Mucosa of stomach (tissue), 1 donor: ENCODE measurements at regions not wholly inside any gene's neighbourhood (a gene's known extent, or its start where the extent isn't known, plus 50 kb on each side); places are given as distances from the start of the nearest gene placed in this dataset.
"Not testable (repeated sequence)": the region's sequence is repeated elsewhere in the genome, so short reads cannot be mapped to it uniquely, and the experiment has no call there.

ENCODE experiments used
- H3K27me3 ChIP-seq: one replicate; pipeline ENCODE4 v1.7.0; 2013; ENCODE audit warnings: mild to moderate bottlenecking, low read length; ENCODE audit not compliant: control insufficient read depth, insufficient read depth
- H3K36me3 ChIP-seq: one replicate; pipeline ENCODE4 v1.7.0; 2013; ENCODE audit warnings: low read length; ENCODE audit not compliant: control insufficient read depth, insufficient read depth
- H3K4me1 ChIP-seq: one replicate; pipeline ENCODE4 v1.7.0; 2013; ENCODE audit warnings: mild to moderate bottlenecking, low read length; ENCODE audit not compliant: control insufficient read depth, insufficient read depth
- H3K4me3 ChIP-seq: one replicate; pipeline ENCODE4 v1.7.0; 2013; ENCODE audit warnings: low read length
- H3K9ac ChIP-seq: one replicate; pipeline ENCODE4 v1.7.0; 2013; ENCODE audit warnings: mild to moderate bottlenecking, low read length, moderate library complexity
- H3K9me3 ChIP-seq: one replicate; pipeline ENCODE4 v1.7.0; 2013; ENCODE audit warnings: mild to moderate bottlenecking, low read length, moderate library complexity; ENCODE audit not compliant: control insufficient read depth
- donor health status: Pancreatic carcinoma.

DNA sequence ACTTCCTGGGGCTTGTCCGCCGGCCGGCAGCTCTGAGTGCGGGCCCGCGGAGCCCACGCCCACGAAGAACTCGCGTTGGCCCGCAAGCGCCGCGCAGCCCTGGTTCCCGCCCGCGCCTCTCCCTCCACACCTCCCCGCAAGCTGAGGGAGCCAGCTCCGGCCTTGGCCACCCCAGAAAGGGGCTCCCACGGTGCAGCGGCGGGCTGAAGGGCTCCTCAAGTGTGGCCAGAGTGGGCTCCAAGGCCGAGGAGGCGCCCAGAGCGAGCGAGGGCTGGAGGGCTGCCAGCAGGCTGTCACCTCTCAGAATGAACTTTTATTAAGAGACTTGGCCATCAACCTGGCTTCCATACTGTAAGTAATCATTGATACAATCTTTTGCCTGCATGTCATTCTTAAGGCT lies 923.9 kb downstream of the SOCS6 start:
- not testable (repeated sequence) for H3K4me1 ChIP-seq, H3K9ac ChIP-seq, H3K9me3 ChIP-seq, H3K36me3 ChIP-seq, H3K27me3 ChIP-seq, H3K4me3 ChIP-seq

DNA sequence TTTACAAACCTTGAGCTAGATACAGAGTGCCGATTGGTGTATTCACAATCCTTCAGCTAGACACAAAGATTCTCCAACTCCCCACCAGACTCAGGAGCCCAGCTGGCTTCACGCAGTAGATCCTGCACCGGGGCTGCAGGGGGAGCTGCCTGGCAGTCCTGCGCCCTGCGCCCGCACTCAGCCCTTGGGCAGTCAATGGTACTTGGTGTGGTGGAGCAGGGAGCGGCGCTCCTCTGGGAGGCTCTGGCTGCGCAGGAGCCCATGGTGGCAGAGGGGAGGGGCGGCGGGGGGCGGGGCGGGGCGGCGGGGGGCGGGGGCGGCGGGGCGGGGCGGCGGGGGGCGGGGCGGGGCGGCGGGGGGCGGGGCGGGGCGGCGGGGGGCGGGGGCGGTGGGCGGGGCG lies 923.4 kb downstream of the SOCS6 start:
- Histone ChIP-seq H3K27me3 (no peaks in the 10 kb centered on the region), H3K9me3 (no peaks in the 10 kb centered on the region), H3K4me3 (no peak overlapping the region), H3K9ac (no peak overlapping the region), H3K36me3 (no peaks in the 10 kb centered on the region), H3K4me1 (no peaks in the 10 kb centered on the region)

DNA sequence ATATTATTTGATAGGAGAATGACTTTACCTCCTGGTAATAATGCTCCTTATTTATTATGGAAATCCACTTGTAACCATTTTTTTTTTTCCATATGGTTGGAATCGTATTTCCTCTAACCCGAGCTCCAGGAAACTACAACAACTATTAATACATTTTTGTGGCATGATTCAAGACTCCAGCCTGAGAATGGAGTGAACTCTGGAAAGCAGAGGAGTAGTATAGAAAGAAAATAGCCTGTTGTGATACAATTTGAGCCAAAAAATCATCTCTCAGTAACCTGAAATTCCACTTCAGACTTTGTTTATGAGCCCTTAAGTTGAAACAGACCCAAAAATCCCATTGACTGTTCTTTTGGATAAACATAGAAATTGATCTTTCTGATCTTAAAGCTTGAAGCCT lies 921.1 kb downstream of the SOCS6 start:
- Histone ChIP-seq H3K27me3 (no peaks in the 10 kb centered on the region), H3K36me3 (no peaks in the 10 kb centered on the region), H3K4me1 (no peaks in the 10 kb centered on the region), H3K9ac (no peak overlapping the region), H3K4me3 (no peak overlapping the region), H3K9me3 (no peaks in the 10 kb centered on the region)

DNA sequence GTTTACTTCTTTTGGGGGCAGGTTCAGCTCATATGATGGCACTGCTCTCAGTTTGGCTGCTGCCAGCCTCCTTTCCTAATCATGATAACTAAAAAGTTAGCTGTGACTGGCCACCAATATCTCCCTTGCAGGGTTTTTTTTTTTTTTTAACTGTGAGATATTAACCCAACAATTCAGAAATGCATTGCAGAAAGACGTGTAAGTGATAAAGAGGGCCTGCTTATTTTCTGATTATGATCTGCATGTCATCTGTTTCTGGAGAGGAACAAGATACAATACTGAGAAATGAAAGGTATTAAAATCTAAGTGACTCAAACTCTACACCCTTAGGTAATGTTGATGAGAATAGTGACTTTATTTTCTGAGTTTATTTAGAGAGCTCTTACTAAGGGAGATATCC lies 905.6 kb downstream of the SOCS6 start:
- Histone ChIP-seq H3K27me3 (no peaks in the 10 kb centered on the region), H3K36me3 (no peaks in the 10 kb centered on the region), H3K4me3 (no peak overlapping the region), H3K4me1 (no peaks in the 10 kb centered on the region), H3K9me3 (no peaks in the 10 kb centered on the region), H3K9ac (no peak overlapping the region)

DNA sequence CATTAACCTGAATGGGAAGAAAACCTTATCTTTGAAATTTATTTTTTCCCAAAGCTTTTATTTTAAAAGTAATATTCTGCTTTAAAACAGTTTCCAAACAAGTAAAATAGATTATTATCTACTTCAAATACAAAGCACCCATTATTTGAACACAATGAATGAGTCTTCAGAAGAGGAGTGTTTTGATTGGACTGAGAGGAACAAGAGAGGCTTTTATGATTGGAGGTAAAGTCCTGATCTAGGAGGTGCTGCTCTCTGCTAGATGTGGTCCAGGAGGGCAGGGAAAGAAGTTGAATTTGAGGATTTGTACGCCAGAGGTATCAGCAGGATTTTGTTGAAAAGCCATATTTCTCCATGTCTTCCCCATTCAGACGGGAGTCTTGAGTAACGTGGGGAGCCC lies 900.7 kb downstream of the SOCS6 start:
- Histone ChIP-seq H3K4me1 (no peaks in the 10 kb centered on the region), H3K9me3 (no peaks in the 10 kb centered on the region), H3K36me3 (no peaks in the 10 kb centered on the region), H3K27me3 (no peaks in the 10 kb centered on the region), H3K9ac (no peak overlapping the region), H3K4me3 (no peak overlapping the region)

GRCh38 chr18:71168557-71169145 lies 879.8 kb downstream of the SOCS6 start:
- Histone ChIP-seq H3K9me3 (no peaks in the 10 kb centered on the region), H3K27me3 (no peaks in the 10 kb centered on the region), H3K4me3 (no peak overlapping the region), H3K36me3 (no peaks in the 10 kb centered on the region), H3K4me1 (no peaks in the 10 kb centered on the region), H3K9ac (no peak overlapping the region)

GRCh38 chr18:71136487-71136886 lies 847.6 kb downstream of the SOCS6 start:
- H3K4me1 ChIP-seq, result no peaks in the 10 kb centered on the region
- H3K4me3 ChIP-seq, result no peak overlapping the region
- H3K36me3 ChIP-seq, result no peaks in the 10 kb centered on the region
- H3K9me3 ChIP-seq, result no peaks in the 10 kb centered on the region
- H3K27me3 ChIP-seq, result no peaks in the 10 kb centered on the region
- no peak overlapping the region for H3K9ac ChIP-seq

- Histone ChIP-seq H3K4me1 (no peaks in the 10 kb centered on the region), H3K9me3 (no peaks in the 10 kb centered on the region), H3K4me3 (no peak overlapping the region), H3K36me3 (no peaks in the 10 kb centered on the region), H3K27me3 (no peaks in the 10 kb centered on the region), H3K9ac (no peak overlapping the region)
Measured at GRCh38 chr18:71134122-71134521, 845.3 kb downstream of the SOCS6 start.

DNA sequence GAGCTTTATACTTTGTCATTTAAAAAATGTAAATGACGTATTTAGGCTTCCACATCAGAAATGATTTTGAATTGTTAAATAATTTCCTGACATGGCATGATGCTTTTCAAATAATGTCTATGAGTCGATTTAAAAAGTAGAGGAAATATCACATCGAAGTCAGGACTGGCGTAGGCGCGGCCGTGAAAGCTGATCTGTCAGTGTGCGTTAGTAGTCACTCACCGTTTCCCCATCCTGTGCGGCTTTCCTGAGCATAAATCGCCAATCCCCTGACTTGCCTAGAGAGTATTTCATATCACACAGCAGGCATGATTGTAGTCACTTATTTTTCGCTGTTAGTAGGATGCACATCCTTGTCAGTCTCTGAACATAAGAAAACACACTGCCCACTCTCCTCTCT lies 843.1 kb downstream of the SOCS6 start:
- Histone ChIP-seq H3K9me3 (no peaks in the 10 kb centered on the region), H3K4me3 (no peak overlapping the region), H3K36me3 (no peaks in the 10 kb centered on the region), H3K4me1 (no peaks in the 10 kb centered on the region), H3K9ac (no peak overlapping the region), H3K27me3 (no peaks in the 10 kb centered on the region)

GRCh38 chr18:71130351-71130750 lies 841.5 kb downstream of the SOCS6 start:
- no peak overlapping the region for H3K4me3 ChIP-seq

GRCh38 chr18:71125581-71125980 lies 836.7 kb downstream of the SOCS6 start:
- Histone ChIP-seq H3K36me3 (no peaks in the 10 kb centered on the region), H3K4me3 (no peak overlapping the region), H3K9ac (no peak overlapping the region), H3K4me1 (no peaks in the 10 kb centered on the region), H3K27me3 (no peaks in the 10 kb centered on the region), H3K9me3 (no peaks in the 10 kb centered on the region)

More at GRCh38 chr18:71130351-71130750, 841.5 kb downstream of the SOCS6 start:
- Histone ChIP-seq H3K9ac (no peak overlapping the region), H3K9me3 (no peaks in the 10 kb centered on the region), H3K36me3 (no peaks in the 10 kb centered on the region), H3K27me3 (no peaks in the 10 kb centered on the region), H3K4me1 (no peaks in the 10 kb centered on the region)

- Histone ChIP-seq H3K36me3 (no peaks in the 10 kb centered on the region), H3K27me3 (no peaks in the 10 kb centered on the region), H3K4me1 (no peaks in the 10 kb centered on the region), H3K4me3 (no peak overlapping the region), H3K9me3 (no peaks in the 10 kb centered on the region), H3K9ac (no peak overlapping the region)
Measured at GRCh38 chr18:71116535-71116934, 827.7 kb downstream of the SOCS6 start.

- Histone ChIP-seq H3K9ac (no peak overlapping the region), H3K4me3 (no peak overlapping the region), H3K36me3 (no peaks in the 10 kb centered on the region), H3K9me3 (no peaks in the 10 kb centered on the region), H3K27me3 (no peaks in the 10 kb centered on the region), H3K4me1 (no peaks in the 10 kb centered on the region)
Measured at GRCh38 chr18:71115261-71115660, 826.4 kb downstream of the SOCS6 start.
